Neuronal stem cell (in vitro differentiated cells): ENCODE measurements at regions not wholly inside any gene's neighbourhood (a gene's known extent, or its start where the extent isn't known, plus 50 kb on each side); places are given as distances from the start of the nearest gene placed in this dataset.

ENCODE experiments used
- DNase-seq: peaks from one replicate; pipeline ENCODE4 v3.0.0-alpha.2; 2013; ENCODE audit warnings: low spot score
- H2AFZ ChIP-seq: one replicate; pipeline ENCODE4 v1.6.1; 2013; ENCODE audit warnings: mild to moderate bottlenecking, low read length, inconsistent platforms
- H2AK5ac ChIP-seq: 2 replicates; pipeline ENCODE4 v1.6.1; 2013; ENCODE audit warnings: low read depth, mild to moderate bottlenecking, inconsistent platforms, low read length, moderate library complexity, mixed read lengths
- H2BK120ac ChIP-seq: 2 replicates; pipeline ENCODE4 v1.6.1; 2013; ENCODE audit warnings: low read depth, mild to moderate bottlenecking, inconsistent platforms, low read length, moderate library complexity, mixed read lengths
- H2BK12ac ChIP-seq: one replicate; pipeline ENCODE4 v1.6.1; 2013; ENCODE audit warnings: low read length, inconsistent platforms
- H2BK15ac ChIP-seq: 2 replicates; pipeline ENCODE4 v1.6.1; 2013; ENCODE audit warnings: mild to moderate bottlenecking, low read length, inconsistent platforms, mixed read lengths
- H2BK5ac ChIP-seq: one replicate; pipeline ENCODE4 v1.6.1; 2013; ENCODE audit warnings: inconsistent platforms, mild to moderate bottlenecking, low read length, moderate library complexity
- H3K14ac ChIP-seq: one replicate; pipeline ENCODE4 v1.6.1; 2013; ENCODE audit warnings: low read length, inconsistent platforms
- H3K18ac ChIP-seq: 2 replicates; pipeline ENCODE4 v1.6.1; 2013; ENCODE audit warnings: low read length, inconsistent platforms
- H3K23ac ChIP-seq: 2 replicates; pipeline ENCODE4 v1.6.1; 2013; ENCODE audit warnings: low read depth, mild to moderate bottlenecking, mixed read lengths, low read length, inconsistent platforms; ENCODE audit not compliant: poor library complexity
- H3K27ac ChIP-seq: replicated peaks from 3 replicates; pipeline ENCODE4 v1.5.1; 2013; ENCODE audit warnings: low read length, inconsistent platforms
- H3K27me3 ChIP-seq, 3 experiments: 2 replicates each; pipeline ENCODE4 v1.6.1; 2013; ENCODE audit warnings: low read length in 3 of 3, mild to moderate bottlenecking in 2 of 3, inconsistent platforms in 1 of 3, low read depth in 1 of 3, mixed read lengths in 1 of 3, moderate library complexity in 1 of 3; ENCODE audit not compliant: control insufficient read depth in 3 of 3, insufficient read depth in 3 of 3
- H3K36me3 ChIP-seq, 2 donors: replicated peaks in 1 of 2; 2 replicates each; pipeline ENCODE4 v1.6.1; 2013; ENCODE audit warnings: low read length in 2 of 2; ENCODE audit not compliant: control insufficient read depth in 2 of 2, insufficient read depth in 2 of 2
- H3K4ac ChIP-seq: 2 replicates; pipeline ENCODE4 v1.6.1; 2013; ENCODE audit warnings: inconsistent platforms, mild to moderate bottlenecking, low read length, moderate library complexity
- H3K4me1 ChIP-seq, 2 donors: 1 replicate in 1 of 2; 2 replicates in 1 of 2; pipeline ENCODE4 v1.6.1; 2013; ENCODE audit warnings: low read length in 2 of 2, low read depth in 1 of 2; ENCODE audit not compliant: control insufficient read depth in 2 of 2, insufficient read depth in 1 of 2
- H3K4me2 ChIP-seq: one replicate; pipeline ENCODE4 v1.6.1; 2013; ENCODE audit warnings: mild to moderate bottlenecking, low read length, inconsistent platforms; ENCODE audit not compliant: insufficient read depth, poor library complexity, severe bottlenecking
- H3K4me3 ChIP-seq, 2 donors: 2 replicates each; pipeline ENCODE4 v1.5.1; 2013; ENCODE audit warnings: low read length in 2 of 2, mild to moderate bottlenecking in 2 of 2, inconsistent platforms in 1 of 2, moderate library complexity in 1 of 2
- H3K79me1 ChIP-seq: one replicate; pipeline ENCODE4 v1.6.1; 2013; ENCODE audit warnings: low read depth, mild to moderate bottlenecking, inconsistent platforms, low read length, moderate library complexity
- H3K9ac ChIP-seq: one replicate; pipeline ENCODE4 v1.6.1; 2013; ENCODE audit warnings: mild to moderate bottlenecking, low read depth, low read length, inconsistent platforms; ENCODE audit not compliant: poor library complexity
- H3K9me3 ChIP-seq, 2 donors: replicated peaks in 1 of 2; 2 replicates each; pipeline versions ENCODE3 to v1.6.1; 2013; ENCODE audit warnings: low read length in 2 of 2, mild to moderate bottlenecking in 2 of 2, inconsistent platforms in 1 of 2, low read depth in 1 of 2, mixed read lengths in 1 of 2, moderate library complexity in 1 of 2; ENCODE audit not compliant: control insufficient read depth in 2 of 2, insufficient read depth in 1 of 2
- H4K8ac ChIP-seq: one replicate; pipeline ENCODE4 v1.6.1; 2013; ENCODE audit warnings: low read depth, mild to moderate bottlenecking, inconsistent platforms, low read length, moderate library complexity
- H4K91ac ChIP-seq: one replicate; pipeline ENCODE4 v1.6.1; 2013; ENCODE audit warnings: low read length, low read depth, mild to moderate bottlenecking, inconsistent platforms; ENCODE audit not compliant: poor library complexity
- WGBS, 2 donors: extraction: QIAGEN DNeasy Blood & Tissue Kit; methylation state at CpG; one replicate each; pipeline ENCODE4 v1.1.7; 2013; ENCODE audit warnings: missing lambda C conversion rate in 2 of 2, mixed read lengths in 1 of 2; ENCODE audit not compliant: insufficient read length in 2 of 2, insufficient replicate concordance in 1 of 2; ENCODE audit errors: extremely low coverage in 2 of 2; 5-methylcytosine and 5-hydroxymethylcytosine counted together

- peak; percentile 4 for DNase-seq
- Histone ChIP-seq H4K8ac (no peak overlapping the region), H4K91ac (no peak overlapping the region), H2BK120ac (no peak overlapping the region), H3K27ac (no peak overlapping the region), H3K18ac (peak overlapping the region; percentile 28), H3K36me3 (no peaks in the 10 kb centered on the region), H3K79me1 (no peaks in the 10 kb centered on the region), H2AFZ (no peak overlapping the region), H3K23ac (no peak overlapping the region), H3K4me2 (no peak overlapping the region), H2BK5ac (no peak overlapping the region), H3K4me3 (no peak overlapping the region), H3K4ac (no peak overlapping the region), H3K27me3 (no peaks in the 10 kb centered on the region), H2AK5ac (no peak overlapping the region), H2BK12ac (no peak overlapping the region), H3K9me3 (no peaks in the 10 kb centered on the region), H3K9ac (no peak overlapping the region), H3K4me1 (peaks cover 0 to 8% of the 10 kb centered on the region in 2 donors), H3K14ac (no peak overlapping the region), H2BK15ac (no peak overlapping the region)
- WGBS, 2 donors = no CpG with 5 or more reads among the region's 3 CpGs
These were observed 259.3 kb downstream of the TFAP2B start for GRCh38 chr6:51077821-51078518.

GRCh38 chr6:51090343-51090742 lies 271.7 kb downstream of the TFAP2B start:
- no peak for DNase-seq
- no peak overlapping the region for H2BK5ac ChIP-seq
- no peak overlapping the region for H2BK120ac ChIP-seq
- no peaks in the 10 kb centered on the region for H3K4me1 ChIP-seq
- no peak overlapping the region for H3K18ac ChIP-seq
- H3K9me3 ChIP-seq = peaks cover 0 to 5% of the 10 kb centered on the region in 2 donors
- no peak overlapping the region for H2BK12ac ChIP-seq
- no peak overlapping the region for H4K8ac ChIP-seq
- no peaks in the 10 kb centered on the region for H3K27me3 ChIP-seq
- no peak overlapping the region for H3K23ac ChIP-seq
- H2AFZ ChIP-seq = no peak overlapping the region
- H3K9ac ChIP-seq = no peak overlapping the region
- H3K4ac ChIP-seq = no peak overlapping the region
- H3K36me3 ChIP-seq = no peaks in the 10 kb centered on the region
- no peak overlapping the region for H3K4me2 ChIP-seq
- H3K4me3 ChIP-seq = no peak overlapping the region
- no peak overlapping the region for H2AK5ac ChIP-seq
- H4K91ac ChIP-seq = no peak overlapping the region
- no peak overlapping the region for H3K14ac ChIP-seq
- H3K27ac ChIP-seq = no peak overlapping the region
- no peak overlapping the region for H2BK15ac ChIP-seq
- no peaks in the 10 kb centered on the region for H3K79me1 ChIP-seq

GRCh38 chr6:51093871-51094270 lies 275.2 kb downstream of the TFAP2B start:
- no peak overlapping the region for H3K9ac ChIP-seq
- H2BK5ac ChIP-seq = no peak overlapping the region
- no peak overlapping the region for H2AFZ ChIP-seq
- no peaks in the 10 kb centered on the region for H3K79me1 ChIP-seq
- H3K23ac ChIP-seq = no peak overlapping the region
- no peaks in the 10 kb centered on the region for H3K4me1 ChIP-seq
- H2BK15ac ChIP-seq = no peak overlapping the region
- no peaks in the 10 kb centered on the region for H3K36me3 ChIP-seq
- no peak overlapping the region for H3K4ac ChIP-seq
- H3K14ac ChIP-seq = no peak overlapping the region
- no peak overlapping the region for H3K4me2 ChIP-seq
- H4K91ac ChIP-seq = no peak overlapping the region
- WGBS, 2 donors = no CpG with 5 or more reads among the region's 3 CpGs
- H3K18ac ChIP-seq = no peak overlapping the region
- H2AK5ac ChIP-seq = no peak overlapping the region
- DNase-seq = no peak
- H2BK120ac ChIP-seq = no peak overlapping the region
- H4K8ac ChIP-seq = no peak overlapping the region
- H3K27me3 ChIP-seq = no peaks in the 10 kb centered on the region
- H2BK12ac ChIP-seq = no peak overlapping the region
- no peak overlapping the region for H3K4me3 ChIP-seq
- no peak overlapping the region for H3K27ac ChIP-seq
- H3K9me3 ChIP-seq = peaks cover 0 to 5% of the 10 kb centered on the region in 2 donors

- H3K4me3 ChIP-seq = no peak overlapping the region
- no peak overlapping the region for H4K91ac ChIP-seq
- H3K23ac ChIP-seq = no peak overlapping the region
- H3K27me3 ChIP-seq = no peaks in the 10 kb centered on the region
- no peaks in the 10 kb centered on the region for H3K4me1 ChIP-seq
- no CpG with 5 or more reads among the region's 1 CpG for WGBS, 2 donors
- H3K4me2 ChIP-seq = no peak overlapping the region
- no peaks in the 10 kb centered on the region for H3K36me3 ChIP-seq
- no peak overlapping the region for H2BK120ac ChIP-seq
- H2BK12ac ChIP-seq = no peak overlapping the region
- no peak overlapping the region for H2AK5ac ChIP-seq
- no peak overlapping the region for H2BK15ac ChIP-seq
- H3K9ac ChIP-seq = no peak overlapping the region
- H4K8ac ChIP-seq = no peak overlapping the region
- no peak for DNase-seq
- no peaks in the 10 kb centered on the region for H3K79me1 ChIP-seq
- H3K4ac ChIP-seq = no peak overlapping the region
- H2AFZ ChIP-seq = no peak overlapping the region
- H2BK5ac ChIP-seq = no peak overlapping the region
- peaks cover 0 to 5% of the 10 kb centered on the region in 2 donors for H3K9me3 ChIP-seq
- no peak overlapping the region for H3K27ac ChIP-seq
- no peak overlapping the region for H3K14ac ChIP-seq
- no peak overlapping the region for H3K18ac ChIP-seq
These were observed 275.6 kb downstream of the TFAP2B start for GRCh38 chr6:51094271-51094670.
